ENCODE measurements at regions not wholly inside any gene's neighbourhood (a gene's known extent, or its start where the extent isn't known, plus 50 kb on each side); places are given as distances from the start of the nearest gene placed in this dataset.

GRCh38 chr12:126588586-126589249 lies 1523.5 kb downstream of the AACS start:
- no peak for DNase-seq (ENCODE audit: low spot score)

- DNase-seq (ENCODE audit: low spot score) = no peak
Observed at GRCh38 chr12:126591533-126591932, 1526.3 kb downstream of the AACS start.

- no peak for DNase-seq (ENCODE audit: low spot score)
Observed at GRCh38 chr12:126601184-126602170, 1536.2 kb downstream of the AACS start.

DNA sequence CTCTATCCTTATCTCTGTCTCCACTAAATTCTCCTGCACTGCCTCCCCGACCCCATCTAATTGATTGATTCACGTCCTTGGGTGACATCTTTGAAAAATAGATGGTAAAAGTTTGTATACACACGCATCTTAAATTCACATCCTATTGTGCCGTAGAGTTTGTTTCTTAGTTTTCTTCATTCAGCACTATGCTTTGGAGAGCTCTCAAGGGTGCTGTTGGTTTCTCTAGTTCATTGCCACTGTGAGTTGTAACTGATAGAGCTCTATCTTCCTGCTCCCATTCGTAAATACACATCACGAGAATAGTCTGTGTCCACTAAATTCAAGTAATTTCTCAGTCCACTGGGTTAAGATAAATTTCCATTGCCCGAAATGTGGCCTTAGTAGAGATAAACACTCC lies 1537.4 kb downstream of the AACS start:
- no peak for DNase-seq (ENCODE audit: low spot score)

GRCh38 chr12:126607157-126607556 lies 1541.9 kb downstream of the AACS start:
- DNase-seq (ENCODE audit: low spot score) = no peak

GRCh38 chr12:126607867-126608266 lies 1542.6 kb downstream of the AACS start:
- DNase-seq (ENCODE audit: low spot score) = no peak

DNA sequence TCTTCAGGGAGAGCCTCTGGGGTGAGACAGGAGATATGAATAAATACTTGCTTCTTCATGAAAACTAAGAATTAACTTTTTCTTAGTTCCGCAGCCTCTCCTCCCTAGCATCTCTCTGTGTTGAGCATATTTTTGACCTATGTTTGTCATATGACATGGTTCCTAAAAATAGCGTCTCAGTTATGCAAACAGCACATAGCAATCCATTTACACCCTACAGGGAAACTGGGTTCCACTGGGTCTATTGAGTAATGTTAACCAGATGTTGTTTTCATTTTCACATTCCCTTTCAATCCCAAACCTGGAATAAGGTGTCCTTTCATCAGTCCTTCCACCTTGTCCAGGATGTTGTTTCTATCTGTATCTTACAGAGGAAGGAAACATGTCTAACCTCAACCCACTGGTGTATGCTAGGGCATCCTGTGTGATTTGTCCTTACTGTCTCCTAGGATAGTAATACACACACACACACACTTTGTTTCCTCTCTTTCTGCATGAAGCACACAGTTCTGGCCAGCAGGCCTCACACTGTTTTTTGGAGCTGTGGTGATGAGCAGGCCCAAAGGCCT lies 1543.5 kb downstream of the AACS start:
- no peak for DNase-seq (ENCODE audit: low spot score)

- DNase-seq (ENCODE audit: low spot score) = no peak
Observed at GRCh38 chr12:126616441-126616840, 1551.2 kb downstream of the AACS start.

- peak; percentile 26 for DNase-seq (ENCODE audit: low spot score)
Observed at GRCh38 chr12:126617312-126617711, 1552.1 kb downstream of the AACS start.

DNA sequence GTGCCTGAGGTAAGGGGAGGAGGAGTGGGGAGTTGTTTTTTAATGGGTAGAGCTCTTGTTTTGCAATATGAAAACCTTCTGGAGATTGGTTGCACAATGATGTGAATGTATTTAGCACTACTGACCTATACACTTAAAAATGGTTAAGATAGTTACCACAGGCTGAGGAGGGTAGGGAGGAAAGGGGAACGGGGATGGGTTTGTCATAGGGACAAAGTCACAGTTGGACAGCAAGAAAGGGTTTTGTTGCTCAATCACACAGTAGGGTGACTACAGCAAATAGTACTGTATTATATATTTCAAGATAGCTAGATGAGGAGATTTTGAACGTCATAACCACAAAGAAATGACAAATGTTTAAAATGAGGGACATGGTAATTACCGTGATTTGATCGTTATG lies 1562.4 kb downstream of the AACS start:
- no peak for DNase-seq (ENCODE audit: low spot score)

DNA sequence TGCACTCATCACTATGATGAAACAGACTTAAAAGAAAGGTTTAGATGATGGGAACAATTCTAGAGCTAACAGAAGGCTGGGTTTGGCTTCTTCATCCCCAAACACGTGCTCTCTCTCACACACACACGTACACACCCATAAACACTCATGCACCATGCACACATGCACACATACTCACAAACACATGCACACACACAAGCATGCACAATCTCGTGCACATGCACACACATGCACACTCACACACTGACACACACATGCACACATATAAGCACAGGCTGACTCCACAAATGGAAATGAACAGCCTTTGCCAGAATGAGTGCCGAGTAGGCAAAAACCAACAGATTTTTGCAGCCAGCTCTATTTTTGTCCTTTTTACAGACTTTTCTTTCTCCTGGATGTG lies 1571.6 kb downstream of the AACS start:
- no peak for DNase-seq (ENCODE audit: low spot score)

DNA sequence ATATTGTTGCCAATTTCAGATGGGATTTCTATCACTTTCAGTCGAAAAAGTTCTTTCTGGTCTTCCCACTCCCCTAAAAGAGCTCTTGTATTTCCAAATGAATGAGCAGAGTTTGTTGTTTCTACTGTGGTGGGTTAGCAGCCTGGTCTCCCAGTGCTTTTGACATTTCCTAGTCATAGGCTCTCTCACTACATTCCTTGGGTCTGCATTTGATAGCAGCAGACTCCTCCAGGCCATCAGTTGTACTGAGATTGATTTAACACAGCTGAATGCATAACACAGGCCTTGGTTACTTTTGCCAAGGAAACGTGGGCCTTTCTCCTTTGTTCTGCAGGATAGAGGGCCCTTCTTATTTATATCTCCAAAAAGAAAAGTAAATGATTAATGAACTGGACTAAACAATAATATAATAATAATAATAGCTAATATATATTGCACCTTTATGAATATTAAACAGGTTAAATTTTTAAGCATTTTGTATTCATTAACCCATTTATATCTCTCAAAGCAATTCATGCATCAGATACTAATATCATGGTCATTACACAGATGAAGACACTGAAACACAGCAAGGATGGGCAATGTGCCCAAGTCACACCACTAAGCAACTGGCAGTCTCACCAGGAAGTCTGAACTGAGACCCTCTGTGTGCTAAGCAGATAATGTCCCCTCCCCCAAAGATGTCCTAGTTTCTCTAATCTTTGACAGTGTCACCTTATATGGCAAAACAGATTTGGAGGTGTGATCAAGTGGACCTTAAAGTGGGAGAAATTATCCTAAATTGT lies 1579.2 kb downstream of the AACS start:
- DNase-seq (ENCODE audit: low spot score) = no peak

DNA sequence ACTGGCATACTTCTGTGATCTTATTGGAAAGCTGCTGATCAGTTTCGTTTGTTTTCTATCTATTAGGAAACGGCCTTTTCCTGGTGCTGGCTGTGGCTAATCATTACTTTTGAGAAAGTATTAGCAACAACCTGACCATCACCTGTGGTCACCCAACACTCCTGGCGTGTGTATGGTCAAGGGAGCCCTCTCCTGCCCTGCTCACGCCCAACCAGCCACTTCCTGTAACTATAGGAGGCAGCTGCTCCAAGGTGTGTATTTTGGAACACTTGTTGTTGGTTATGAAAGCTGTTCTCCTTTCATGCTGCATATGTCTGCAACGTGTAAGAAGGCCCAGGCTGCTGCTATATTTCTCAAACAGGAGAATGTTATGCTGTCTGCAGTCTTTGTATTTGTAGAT lies 1582.8 kb downstream of the AACS start:
- no peak for DNase-seq (ENCODE audit: low spot score)

DNA sequence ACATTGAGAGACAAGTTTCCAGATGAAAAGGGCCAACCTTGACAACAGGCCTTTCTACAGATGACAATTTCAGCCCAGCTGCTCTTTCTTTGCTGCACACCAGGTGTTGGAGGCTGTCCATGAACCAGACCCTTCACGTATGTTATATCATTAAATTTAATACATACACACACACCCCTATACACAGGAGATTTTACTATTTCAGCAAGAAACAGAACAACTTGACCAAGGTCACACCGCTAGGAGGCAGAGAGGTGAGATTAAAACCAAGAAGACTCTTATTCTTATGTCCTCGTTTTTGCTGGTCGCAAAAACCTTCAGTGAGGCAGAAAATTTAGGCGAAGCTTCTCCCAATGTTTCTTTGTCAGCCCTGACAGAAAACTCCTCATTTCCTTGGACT lies 1585.9 kb downstream of the AACS start:
- DNase-seq (ENCODE audit: low spot score) = no peak

- DNase-seq (ENCODE audit: low spot score) = peak; percentile 5
Observed at GRCh38 chr12:126663304-126664094, 1598.3 kb downstream of the AACS start.

- DNase-seq (ENCODE audit: low spot score) = no peak
Observed at GRCh38 chr12:126667339-126667738, 1599.6 kb upstream of the TMEM132C start.

- DNase-seq (ENCODE audit: low spot score) = no peak
Observed at GRCh38 chr12:126668538-126668937, 1598.4 kb upstream of the TMEM132C start.

DNA sequence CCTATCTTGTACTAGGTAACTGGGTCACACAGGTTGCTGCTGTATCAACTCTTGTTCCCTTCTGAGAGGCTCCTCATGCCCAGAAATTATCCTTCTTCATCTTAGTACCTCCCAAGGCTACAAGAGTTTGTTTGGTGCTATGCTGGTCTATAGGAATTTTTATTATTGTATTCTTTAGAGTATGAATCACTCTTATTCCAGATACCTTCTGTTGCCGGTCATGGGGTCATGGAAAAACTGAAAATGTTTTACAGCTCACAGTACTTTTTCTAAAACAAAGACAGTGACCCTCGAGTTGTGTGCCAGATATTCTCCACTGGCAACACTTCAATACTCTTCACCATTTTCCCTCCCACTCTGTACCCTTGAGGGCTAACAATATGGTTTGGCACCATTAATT lies 1598.0 kb upstream of the TMEM132C start:
- no peak for DNase-seq (ENCODE audit: low spot score)

DNA sequence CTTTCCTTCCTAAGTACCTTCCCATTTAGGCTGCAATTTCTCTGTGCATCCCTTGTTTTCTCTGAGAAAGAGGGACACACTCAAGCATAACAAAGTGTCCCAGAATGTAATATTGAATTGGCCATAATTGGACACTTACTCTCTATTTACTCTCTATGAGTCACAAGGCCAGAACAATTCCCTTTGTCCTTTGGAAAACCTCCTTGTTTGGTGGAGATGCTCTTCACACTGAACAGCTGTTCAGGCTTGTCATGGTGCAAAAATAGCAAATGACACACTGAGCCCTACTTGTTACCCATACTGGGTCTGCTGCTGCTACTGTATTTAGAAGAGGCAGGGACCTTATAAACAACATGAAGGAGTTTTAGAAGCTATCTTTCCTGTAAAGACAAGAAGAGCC lies 1590.5 kb upstream of the TMEM132C start:
- no peak for DNase-seq (ENCODE audit: low spot score)

DNA sequence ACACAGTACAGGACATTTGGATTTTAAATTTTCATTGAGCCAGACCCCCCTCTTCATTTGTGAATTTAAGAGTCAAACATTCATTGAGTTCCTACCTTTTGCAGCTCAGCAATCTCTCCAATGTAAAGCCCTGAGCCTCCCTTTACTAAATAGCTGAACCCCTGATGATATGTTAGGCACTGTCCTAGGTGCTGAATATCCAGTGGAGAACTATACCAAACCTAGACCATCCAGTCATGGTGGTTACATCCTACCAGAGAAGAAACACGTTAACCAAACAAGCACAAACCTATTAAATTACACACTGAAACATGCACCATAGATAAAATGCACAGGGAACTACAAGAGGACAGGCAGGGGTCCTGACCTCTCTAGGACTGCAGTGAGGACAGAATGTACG lies 1585.3 kb upstream of the TMEM132C start:
- DNase-seq (ENCODE audit: low spot score) = no peak

DNA sequence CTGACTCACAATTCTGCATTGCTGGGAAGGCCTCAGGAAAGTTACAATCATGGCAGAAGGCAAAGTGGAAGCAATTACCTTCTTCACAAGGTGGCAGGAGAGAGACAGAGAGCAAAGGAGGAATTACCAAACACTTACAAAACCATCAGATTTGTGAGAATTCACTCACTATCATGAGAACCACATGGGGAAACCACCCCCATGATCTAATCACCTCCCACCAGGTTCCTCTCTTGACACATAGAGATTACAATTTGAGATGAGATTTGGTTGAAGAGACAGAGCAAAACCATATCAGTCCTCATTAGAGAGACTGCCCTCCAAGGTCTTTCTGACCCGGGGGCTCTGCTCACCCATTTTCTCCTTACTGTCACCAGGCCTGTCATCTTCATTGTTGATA lies 1582.3 kb upstream of the TMEM132C start:
- DNase-seq (ENCODE audit: low spot score) = no peak
